ENCODE measurements at regions not wholly inside any gene's neighbourhood (a gene's known extent, or its start where the extent isn't known, plus 50 kb on each side); places are given as distances from the start of the nearest gene placed in this dataset.

DNA sequence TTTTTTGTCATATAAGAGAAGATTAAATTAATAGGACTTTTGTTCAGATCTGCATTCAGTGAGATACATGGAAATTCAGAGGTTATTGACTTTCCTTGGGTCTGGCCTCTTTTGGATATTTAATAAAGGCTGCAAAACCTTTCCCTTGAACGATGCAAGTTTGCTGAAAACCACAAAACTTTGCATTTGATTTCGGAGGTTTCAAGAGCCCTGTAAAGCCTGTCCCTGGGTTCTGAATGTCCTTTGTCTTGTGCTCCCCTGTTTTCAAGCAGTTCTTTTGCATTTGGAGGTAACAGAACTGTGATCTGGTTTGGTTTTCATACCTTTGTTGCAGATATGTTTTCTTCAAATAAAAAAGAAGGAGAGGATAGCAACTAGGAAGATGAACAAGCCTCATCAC is 188.1 kb upstream of the DMRT1 start:
- Histone ChIP-seq H3K36me3 (ENCODE audit: control insufficient read depth in 2 of 2, insufficient read depth in 1 of 2, low read length in 2 of 2) (no peaks in the 10 kb centered on the region), H3K9me3 (ENCODE audit: control insufficient read depth, insufficient read depth, low read depth, low read length) (no peaks in the 10 kb centered on the region), H3K27ac (ENCODE audit: extremely low read depth, low read depth, low read length) (no peak overlapping the region), H3K4me1 (ENCODE audit: control insufficient read depth, insufficient read depth, low read length) (no peaks in the 10 kb centered on the region), H3K4me3 (ENCODE audit: low read depth, low read length) (no peak overlapping the region)
- ChIA-PET POLR2A (no interaction called here), CTCF (no interaction called here)
- TF ChIP-seq ZNF510 (tag by site-specific recombination; IDR thresholded peaks at IDR 0.05; ENCODE audit: insufficient replicate concordance), result no peak
- TF ChIP-seq ZNF140 (tag by site-specific recombination; IDR thresholded peaks at IDR 0.05), result no peak
- no peak for TF ChIP-seq HOXD13 (CRISPR knock-in tag; IDR thresholded peaks at IDR 0.05; ENCODE audit: borderline replicate concordance)
- no peak for TF ChIP-seq ZNF221 (tag by site-specific recombination; IDR thresholded peaks at IDR 0.05; ENCODE audit: borderline replicate concordance)
- TF ChIP-seq ZBTB48 (tag by site-specific recombination; IDR thresholded peaks at IDR 0.05), result no peak
- TF ChIP-seq, protein P1, sequence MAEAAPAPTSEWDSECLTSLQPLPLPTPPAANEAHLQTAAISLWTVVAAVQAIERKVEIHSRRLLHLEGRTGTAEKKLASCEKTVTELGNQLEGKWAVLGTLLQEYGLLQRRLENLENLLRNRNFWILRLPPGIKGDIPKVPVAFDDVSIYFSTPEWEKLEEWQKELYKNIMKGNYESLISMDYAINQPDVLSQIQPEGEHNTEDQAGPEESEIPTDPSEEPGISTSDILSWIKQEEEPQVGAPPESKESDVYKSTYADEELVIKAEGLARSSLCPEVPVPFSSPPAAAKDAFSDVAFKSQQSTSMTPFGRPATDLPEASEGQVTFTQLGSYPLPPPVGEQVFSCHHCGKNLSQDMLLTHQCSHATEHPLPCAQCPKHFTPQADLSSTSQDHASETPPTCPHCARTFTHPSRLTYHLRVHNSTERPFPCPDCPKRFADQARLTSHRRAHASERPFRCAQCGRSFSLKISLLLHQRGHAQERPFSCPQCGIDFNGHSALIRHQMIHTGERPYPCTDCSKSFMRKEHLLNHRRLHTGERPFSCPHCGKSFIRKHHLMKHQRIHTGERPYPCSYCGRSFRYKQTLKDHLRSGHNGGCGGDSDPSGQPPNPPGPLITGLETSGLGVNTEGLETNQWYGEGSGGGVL (tag by site-specific recombination; IDR thresholded peaks at IDR 0.05), result no peak
- TF ChIP-seq, protein P2, sequence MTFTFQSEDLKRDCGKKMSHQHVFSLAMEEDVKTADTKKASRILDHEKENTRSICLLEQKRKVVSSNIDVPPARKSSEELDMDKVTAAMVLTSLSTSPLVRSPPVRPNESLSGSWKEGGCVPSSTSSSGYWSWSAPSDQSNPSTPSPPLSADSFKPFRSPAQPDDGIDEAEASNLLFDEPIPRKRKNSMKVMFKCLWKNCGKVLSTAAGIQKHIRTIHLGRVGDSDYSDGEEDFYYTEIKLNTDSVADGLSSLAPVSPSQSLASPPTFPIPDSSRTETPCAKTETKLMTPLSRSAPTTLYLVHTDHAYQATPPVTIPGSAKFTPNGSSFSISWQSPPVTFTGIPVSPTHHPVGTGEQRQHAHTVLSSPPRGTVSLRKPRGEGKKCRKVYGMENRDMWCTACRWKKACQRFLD (tag by site-specific recombination; IDR thresholded peaks at IDR 0.05), result no peak
- TF ChIP-seq GLI4 (tag by site-specific recombination; IDR thresholded peaks at IDR 0.05), result no peak
- TF ChIP-seq, protein P3, sequence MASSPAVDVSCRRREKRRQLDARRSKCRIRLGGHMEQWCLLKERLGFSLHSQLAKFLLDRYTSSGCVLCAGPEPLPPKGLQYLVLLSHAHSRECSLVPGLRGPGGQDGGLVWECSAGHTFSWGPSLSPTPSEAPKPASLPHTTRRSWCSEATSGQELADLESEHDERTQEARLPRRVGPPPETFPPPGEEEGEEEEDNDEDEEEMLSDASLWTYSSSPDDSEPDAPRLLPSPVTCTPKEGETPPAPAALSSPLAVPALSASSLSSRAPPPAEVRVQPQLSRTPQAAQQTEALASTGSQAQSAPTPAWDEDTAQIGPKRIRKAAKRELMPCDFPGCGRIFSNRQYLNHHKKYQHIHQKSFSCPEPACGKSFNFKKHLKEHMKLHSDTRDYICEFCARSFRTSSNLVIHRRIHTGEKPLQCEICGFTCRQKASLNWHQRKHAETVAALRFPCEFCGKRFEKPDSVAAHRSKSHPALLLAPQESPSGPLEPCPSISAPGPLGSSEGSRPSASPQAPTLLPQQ (tag by site-specific recombination; IDR thresholded peaks at IDR 0.05), result no peak
- no peak for TF ChIP-seq ZNF146 (tag by site-specific recombination; IDR thresholded peaks at IDR 0.05)
- no peak for TF ChIP-seq GLIS2 (tag by site-specific recombination; IDR thresholded peaks at IDR 0.05)

DNA sequence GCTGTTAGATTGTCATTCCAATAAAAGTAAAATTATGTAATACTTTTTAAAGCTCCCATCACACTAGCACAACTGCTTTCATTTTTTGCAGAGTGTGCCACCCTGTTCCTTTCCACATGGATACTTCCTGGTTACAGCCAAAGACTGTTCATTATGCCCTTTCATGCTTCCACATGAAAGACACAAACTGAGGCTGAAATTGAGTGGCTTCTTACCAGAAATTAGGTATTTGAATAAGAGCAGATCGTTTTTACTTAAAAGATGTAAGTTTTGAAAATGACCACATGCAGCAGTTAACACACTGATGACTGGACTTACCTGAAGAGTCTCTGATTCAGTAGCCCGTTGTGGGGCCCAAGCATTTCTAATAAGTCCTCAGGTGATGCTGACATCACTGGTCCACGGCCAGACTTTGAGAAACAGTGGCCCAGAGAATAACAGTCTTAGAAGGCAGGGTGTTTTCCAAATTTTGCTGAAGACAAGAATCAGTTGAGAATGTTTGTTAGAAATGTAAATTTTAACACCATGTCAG is 187.6 kb upstream of the DMRT1 start:
- ChIA-PET POLR2A (no interaction called here), CTCF (no interaction called here)
- H3K4me1 ChIP-seq (ENCODE audit: control insufficient read depth, insufficient read depth, low read length), result no peaks in the 10 kb centered on the region
- H3K9me3 ChIP-seq (ENCODE audit: control insufficient read depth, insufficient read depth, low read depth, low read length), result no peaks in the 10 kb centered on the region
- no peak overlapping the region for H3K27ac ChIP-seq (ENCODE audit: extremely low read depth, low read depth, low read length)
- H3K4me3 ChIP-seq (ENCODE audit: low read depth, low read length), result no peak overlapping the region
- TF ChIP-seq ZFP37 (tag by site-specific recombination; IDR thresholded peaks at IDR 0.05), result peak; percentile 100
- TF ChIP-seq MZF1 (tag by site-specific recombination; IDR thresholded peaks at IDR 0.05; ENCODE audit: borderline replicate concordance), result no peak
- H3K36me3 ChIP-seq (ENCODE audit: control insufficient read depth in 2 of 2, insufficient read depth in 1 of 2, low read length in 2 of 2), result no peaks in the 10 kb centered on the region

DNA sequence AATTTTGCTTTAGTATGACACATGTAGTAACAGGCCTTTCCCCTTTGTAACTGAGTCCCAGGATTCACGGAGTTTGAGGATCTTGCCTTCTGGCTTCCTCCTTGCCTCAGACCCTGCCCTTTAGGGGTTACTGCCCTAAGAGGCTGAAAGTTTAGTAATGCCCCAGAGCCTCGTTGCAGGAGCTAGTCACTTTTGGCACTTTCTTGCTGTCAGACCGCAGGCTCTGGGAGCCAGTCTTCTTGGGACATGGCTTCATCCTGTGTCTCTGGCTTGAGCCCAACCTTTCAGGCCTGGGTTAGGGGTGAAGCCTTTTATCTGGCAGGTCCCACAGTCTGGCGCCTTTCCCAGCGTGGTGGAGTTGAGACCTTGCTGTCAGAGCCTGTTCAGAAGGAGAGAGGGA is 185.6 kb upstream of the DMRT1 start:
- CTCF ChIA-PET, result no interaction called here
- no peaks in the 10 kb centered on the region for H3K9me3 ChIP-seq (ENCODE audit: control insufficient read depth, insufficient read depth, low read depth, low read length)
- POLR2A ChIA-PET, result no interaction called here
- no peaks in the 10 kb centered on the region for H3K4me1 ChIP-seq (ENCODE audit: control insufficient read depth, insufficient read depth, low read length)
- H3K27ac ChIP-seq (ENCODE audit: extremely low read depth, low read depth, low read length), result no peak overlapping the region
- no peak overlapping the region for H3K4me3 ChIP-seq (ENCODE audit: low read depth, low read length)
- H3K36me3 ChIP-seq (ENCODE audit: control insufficient read depth in 2 of 2, insufficient read depth in 1 of 2, low read length in 2 of 2), result no peaks in the 10 kb centered on the region
- TF ChIP-seq ZNF223 (tag by site-specific recombination; IDR thresholded peaks at IDR 0.05), result no peak
- no peak for TF ChIP-seq ZNF394 (tag by site-specific recombination; IDR thresholded peaks at IDR 0.05; ENCODE audit: borderline replicate concordance)
- TF ChIP-seq ZNF24 (tag by site-specific recombination; IDR thresholded peaks at IDR 0.05), result no peak
- TF ChIP-seq ZNF768 (tag by site-specific recombination; IDR thresholded peaks at IDR 0.05), result no peak
- TF ChIP-seq, protein P4, sequence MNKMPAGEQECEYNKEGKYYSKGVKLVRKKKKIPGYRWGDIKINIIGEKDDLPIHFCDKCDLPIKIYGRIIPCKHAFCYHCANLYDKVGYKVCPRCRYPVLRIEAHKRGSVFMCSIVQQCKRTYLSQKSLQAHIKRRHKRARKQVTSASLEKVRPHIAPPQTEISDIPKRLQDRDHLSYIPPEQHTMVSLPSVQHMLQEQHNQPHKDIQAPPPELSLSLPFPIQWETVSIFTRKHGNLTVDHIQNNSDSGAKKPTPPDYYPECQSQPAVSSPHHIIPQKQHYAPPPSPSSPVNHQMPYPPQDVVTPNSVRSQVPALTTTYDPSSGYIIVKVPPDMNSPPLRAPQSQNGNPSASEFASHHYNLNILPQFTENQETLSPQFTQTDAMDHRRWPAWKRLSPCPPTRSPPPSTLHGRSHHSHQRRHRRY (tag by site-specific recombination; IDR thresholded peaks at IDR 0.05), result no peak
- TF ChIP-seq ZNF248 (tag by site-specific recombination; IDR thresholded peaks at IDR 0.05), result no peak
- no peak for TF ChIP-seq ZNF140 (tag by site-specific recombination; IDR thresholded peaks at IDR 0.05)
- TF ChIP-seq ZNF629 (tag by site-specific recombination; IDR thresholded peaks at IDR 0.05), result no peak
- TF ChIP-seq KLF8 (tag by site-specific recombination; IDR thresholded peaks at IDR 0.05), result no peak
- no peak for TF ChIP-seq ZNF792 (tag by site-specific recombination; IDR thresholded peaks at IDR 0.05)
- TF ChIP-seq ZNF184 (tag by site-specific recombination; IDR thresholded peaks at IDR 0.05), result no peak
- TF ChIP-seq, protein P5, sequence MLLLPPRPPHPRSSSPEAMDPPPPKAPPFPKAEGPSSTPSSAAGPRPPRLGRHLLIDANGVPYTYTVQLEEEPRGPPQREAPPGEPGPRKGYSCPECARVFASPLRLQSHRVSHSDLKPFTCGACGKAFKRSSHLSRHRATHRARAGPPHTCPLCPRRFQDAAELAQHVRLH (tag by site-specific recombination; IDR thresholded peaks at IDR 0.05), result no peak

All from HEK293 (cell line).